ENCODE measurements at regions not wholly inside any gene's neighbourhood (a gene's known extent, or its start where the extent isn't known, plus 50 kb on each side); places are given as distances from the start of the nearest gene placed in this dataset.

DNA sequence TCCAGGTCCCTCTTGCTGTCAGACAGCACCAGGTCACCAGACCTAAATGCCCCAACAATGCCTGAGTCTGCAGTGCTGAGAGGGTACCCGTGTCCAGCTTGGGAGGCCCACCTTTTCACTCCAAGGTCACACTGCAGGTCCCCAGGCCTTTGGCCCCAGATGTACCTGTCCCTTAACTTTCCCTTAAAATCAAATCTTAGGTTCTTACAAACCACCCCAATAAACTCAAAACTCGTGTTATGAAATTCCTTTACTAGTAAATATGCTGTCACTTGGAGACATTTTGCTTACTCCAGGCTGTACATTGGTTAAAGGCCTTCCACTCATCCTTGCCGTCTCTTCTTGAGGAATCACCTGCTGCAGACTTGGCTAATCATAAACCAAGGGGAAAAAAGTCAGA is 165.7 kb upstream of the RREB1 start:
- TF ChIP-seq CTCF (conservative IDR thresholded peaks at IDR 0.05; ENCODE audit: low read length), result no peak
- no peak overlapping the region for H3K4me3 ChIP-seq (ENCODE audit: low read length)
- DNase-seq (ENCODE audit: low read depth), result no peak

DNA sequence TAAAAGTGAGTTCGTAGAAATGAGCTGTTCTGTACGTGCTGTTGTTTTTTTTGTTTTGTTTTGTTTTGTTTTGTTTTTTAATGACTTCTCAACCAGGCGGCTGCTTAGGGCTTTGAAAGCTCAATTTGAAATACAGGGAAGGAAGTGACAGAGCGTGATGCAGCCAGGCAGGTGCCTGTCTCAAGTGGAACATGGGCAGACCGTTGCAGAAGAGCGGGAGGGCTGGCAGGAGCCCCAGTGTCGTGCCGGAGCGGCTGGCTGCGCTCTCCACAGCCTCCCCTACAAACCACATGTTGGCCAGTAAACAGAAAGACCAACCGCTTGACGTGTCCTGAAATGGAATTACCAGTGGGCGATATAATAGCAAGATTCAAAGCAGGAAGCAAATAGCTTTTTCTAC is 164.9 kb upstream of the RREB1 start:
- TF ChIP-seq CTCF (conservative IDR thresholded peaks at IDR 0.05; ENCODE audit: low read length), result no peak
- DNase-seq (ENCODE audit: low read depth), result peak; percentile 70
- H3K4me3 ChIP-seq (ENCODE audit: low read length), result peak overlapping the region; percentile 29

DNA sequence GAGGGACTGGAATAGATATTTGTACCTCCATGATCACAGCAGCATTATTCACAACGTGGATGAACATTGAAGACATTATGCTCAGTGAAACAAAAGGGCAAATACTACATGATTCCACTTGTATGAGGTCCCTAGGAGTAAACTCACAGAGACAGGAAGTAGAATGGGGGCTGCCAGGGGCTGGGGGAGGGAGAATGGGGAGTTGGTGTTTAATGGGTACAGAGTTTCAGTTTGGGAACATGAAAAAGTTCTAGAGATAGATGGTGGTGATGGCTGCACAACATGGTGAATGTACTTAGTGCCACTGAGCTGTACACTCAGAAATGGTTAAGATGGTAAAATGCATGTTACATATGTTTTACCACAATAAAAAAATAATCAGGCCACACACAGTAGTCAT is 164.3 kb upstream of the RREB1 start:
- TF ChIP-seq CTCF (conservative IDR thresholded peaks at IDR 0.05; ENCODE audit: low read length), result no peak
- DNase-seq (ENCODE audit: low read depth), result no peak
- H3K4me3 ChIP-seq (ENCODE audit: low read length), result no peak overlapping the region

GRCh38 chr6:6946206-6947155 is 161.3 kb upstream of the RREB1 start:
- no peak for TF ChIP-seq CTCF (conservative IDR thresholded peaks at IDR 0.05; ENCODE audit: low read length)
- no peak for DNase-seq (ENCODE audit: low read depth)
- no peak overlapping the region for H3K4me3 ChIP-seq (ENCODE audit: low read length)

GRCh38 chr6:6950373-6951145 is 157.2 kb upstream of the RREB1 start:
- H3K4me3 ChIP-seq (ENCODE audit: low read length), result no peak overlapping the region
- TF ChIP-seq CTCF (conservative IDR thresholded peaks at IDR 0.05; ENCODE audit: low read length), result no peak
- DNase-seq (ENCODE audit: low read depth), result no peak

- no peak for DNase-seq (ENCODE audit: low read depth)
- TF ChIP-seq CTCF (conservative IDR thresholded peaks at IDR 0.05; ENCODE audit: low read length), result no peak
- no peak overlapping the region for H3K4me3 ChIP-seq (ENCODE audit: low read length)
These were observed 156.4 kb upstream of the RREB1 start for GRCh38 chr6:6951355-6951754.

Measured in AG10803 (cell line).